ENCODE measurements at regions not wholly inside any gene's neighbourhood (a gene's known extent, or its start where the extent isn't known, plus 50 kb on each side); places are given as distances from the start of the nearest gene placed in this dataset.

GRCh38 chr7:46933596-46933995 is 648.3 kb downstream of the TNS3 start:
- TF ChIP-seq CTCF (IDR thresholded peaks at IDR 0.05) (no peak), EZH2phosphoT487 (IDR thresholded peaks at IDR 0.05) (no peak), EZH2 (IDR thresholded peaks at IDR 0.05) (no peak)
- Histone ChIP-seq H3K79me2 (ENCODE audit: low read depth) (no peaks in the 10 kb centered on the region), H3K4me2 (no peak overlapping the region), H3K4me3 (no peak overlapping the region), H3K4me1 (no peaks in the 10 kb centered on the region), H3K27ac (no peak overlapping the region), H2AFZ (replicated peaks) (no peak overlapping the region), H3K9ac (no peak overlapping the region), H3K36me3 (no peaks in the 10 kb centered on the region), H3K27me3 (no peaks in the 10 kb centered on the region), H3F3A (ENCODE audit: low read depth) (no peaks in the 10 kb centered on the region), H4K20me1 (ENCODE audit: low read depth) (no peaks in the 10 kb centered on the region), H3K9me3 (ENCODE audit: low read depth) (no peaks in the 10 kb centered on the region)
- Mint-ChIP-seq H3K36me3 (no peaks in the 10 kb centered on the region), H3K9me3 (no peaks in the 10 kb centered on the region), H3K27me3 (ENCODE audit: insufficient read depth, low read depth) (peaks cover 2% of the 10 kb centered on the region), H3K4me3 (no peak overlapping the region), H3K4me1 (peaks cover 7% of the 10 kb centered on the region), H3K27ac (no peak overlapping the region)
- no peak for DNase-seq (ENCODE audit: low spot score)

GRCh38 chr7:46932676-46933424 is 649.1 kb downstream of the TNS3 start:
- H3K79me2 ChIP-seq (ENCODE audit: low read depth) = no peaks in the 10 kb centered on the region
- Mint-ChIP-seq H3K4me1 (peaks cover 7% of the 10 kb centered on the region), H3K4me3 (no peak overlapping the region), H3K9me3 (no peaks in the 10 kb centered on the region), H3K27me3 (ENCODE audit: insufficient read depth, low read depth) (no peaks in the 10 kb centered on the region), H3K27ac (no peak overlapping the region), H3K36me3 (no peaks in the 10 kb centered on the region)
- peak; percentile 19 for TF ChIP-seq CTCF (IDR thresholded peaks at IDR 0.05)
- no peak for TF ChIP-seq EZH2phosphoT487 (IDR thresholded peaks at IDR 0.05)
- no peaks in the 10 kb centered on the region for H3K27me3 ChIP-seq
- H3K36me3 ChIP-seq = no peaks in the 10 kb centered on the region
- no peaks in the 10 kb centered on the region for H3K4me1 ChIP-seq
- no peaks in the 10 kb centered on the region for H3F3A ChIP-seq (ENCODE audit: low read depth)
- no peak for DNase-seq (ENCODE audit: low spot score)
- no peak overlapping the region for H3K9ac ChIP-seq
- H4K20me1 ChIP-seq (ENCODE audit: low read depth) = no peaks in the 10 kb centered on the region
- H3K9me3 ChIP-seq (ENCODE audit: low read depth) = no peaks in the 10 kb centered on the region
- H3K27ac ChIP-seq = no peak overlapping the region
- H3K4me2 ChIP-seq = no peak overlapping the region
- no peak overlapping the region for H3K4me3 ChIP-seq
- peak overlapping the region; percentile 12 for H2AFZ ChIP-seq (replicated peaks)

GRCh38 chr7:46932306-46932675 is 649.6 kb downstream of the TNS3 start:
- TF ChIP-seq EZH2phosphoT487 (IDR thresholded peaks at IDR 0.05) = no peak
- TF ChIP-seq CTCF (IDR thresholded peaks at IDR 0.05) = no peak
- TF ChIP-seq EZH2 (IDR thresholded peaks at IDR 0.05) = no peak
- DNase-seq (ENCODE audit: low spot score) = no peak
- H3K27me3 ChIP-seq = no peaks in the 10 kb centered on the region
- H3K27ac ChIP-seq = no peak overlapping the region
- H2AFZ ChIP-seq (replicated peaks) = no peak overlapping the region
- no peaks in the 10 kb centered on the region for H4K20me1 ChIP-seq (ENCODE audit: low read depth)
- H3K36me3 Mint-ChIP-seq = no peaks in the 10 kb centered on the region
- no peaks in the 10 kb centered on the region for H3K27me3 Mint-ChIP-seq (ENCODE audit: insufficient read depth, low read depth)
- H3K79me2 ChIP-seq (ENCODE audit: low read depth) = no peaks in the 10 kb centered on the region
- H3K36me3 ChIP-seq = no peaks in the 10 kb centered on the region
- H3F3A ChIP-seq (ENCODE audit: low read depth) = no peaks in the 10 kb centered on the region
- peaks cover 7% of the 10 kb centered on the region for H3K4me1 Mint-ChIP-seq
- H3K4me2 ChIP-seq = no peak overlapping the region
- H3K27ac Mint-ChIP-seq = no peak overlapping the region
- H3K9me3 ChIP-seq (ENCODE audit: low read depth) = no peaks in the 10 kb centered on the region
- no peak overlapping the region for H3K9ac ChIP-seq
- H3K9me3 Mint-ChIP-seq = no peaks in the 10 kb centered on the region
- H3K4me3 ChIP-seq = no peak overlapping the region
- no peaks in the 10 kb centered on the region for H3K4me1 ChIP-seq
- H3K4me3 Mint-ChIP-seq = no peak overlapping the region
